ENCODE measurements at regions not wholly inside any gene's neighbourhood (a gene's known extent, or its start where the extent isn't known, plus 50 kb on each side); places are given as distances from the start of the nearest gene placed in this dataset.

DNA sequence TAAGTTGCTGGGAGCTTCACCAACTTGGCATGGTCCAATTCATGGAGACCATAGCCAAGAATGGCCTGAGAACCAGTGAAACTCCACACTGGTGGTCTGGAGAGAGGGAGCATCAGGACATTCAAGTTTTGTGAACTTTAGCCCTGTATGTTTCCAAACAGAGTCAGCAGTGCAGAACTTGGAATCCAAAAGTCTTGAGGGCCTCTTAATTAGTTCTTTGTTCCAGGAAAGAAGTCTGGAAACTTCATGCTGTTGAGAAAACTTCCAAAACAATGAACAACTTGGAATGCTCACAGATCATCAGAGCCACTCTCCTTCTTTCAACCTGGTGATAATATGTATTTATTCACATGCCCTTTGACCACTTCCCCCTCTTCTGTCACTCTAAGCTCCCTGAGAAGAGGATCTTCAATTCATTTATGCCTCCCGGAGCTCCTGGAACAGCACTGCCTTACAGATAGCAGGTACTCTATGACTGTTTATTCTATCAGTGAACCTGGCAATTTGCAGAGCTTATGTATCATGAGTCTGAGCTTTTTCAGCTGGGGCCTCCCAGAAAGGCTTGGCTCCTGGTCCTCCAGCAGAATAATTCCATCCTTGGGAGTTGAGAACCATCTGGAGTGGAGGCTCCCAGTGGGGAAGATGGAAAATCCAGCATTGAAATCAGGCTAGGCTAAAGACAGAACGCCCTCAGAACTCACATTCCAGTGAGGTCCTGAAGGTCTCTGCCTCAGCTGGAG lies 191.4 kb downstream of the KTN1 start:
- ChIA-PET POLR2A (no interaction called here), CTCF (no interaction called here)
- H3K27ac Mint-ChIP-seq (ENCODE audit: unreplicated experiment), result no peak overlapping the region
- DNase-seq, result no peak
- intact Hi-C loops (cut with micrococcal nuclease; ENCODE audit: unreplicated experiment), result no loop called here
- peaks cover 8% of the 10 kb centered on the region for H3K4me1 ChIP-seq
- no peaks in the 10 kb centered on the region for H3K27me3 ChIP-seq (replicated peaks; ENCODE audit: control insufficient read depth, insufficient read depth, low read length)
- H3K27me3 Mint-ChIP-seq (ENCODE audit: insufficient read depth, unreplicated experiment), result no peaks in the 10 kb centered on the region
- H3K9me3 Mint-ChIP-seq (ENCODE audit: unreplicated experiment), result no peaks in the 10 kb centered on the region
- no peaks in the 10 kb centered on the region for H3K9me3 ChIP-seq
- H3K36me3 ChIP-seq (ENCODE audit: control insufficient read depth, insufficient read depth, low read length), result no peaks in the 10 kb centered on the region
- no TSS peak for BruUV-seq (replicated peaks)
- TF ChIP-seq, protein P1, sequence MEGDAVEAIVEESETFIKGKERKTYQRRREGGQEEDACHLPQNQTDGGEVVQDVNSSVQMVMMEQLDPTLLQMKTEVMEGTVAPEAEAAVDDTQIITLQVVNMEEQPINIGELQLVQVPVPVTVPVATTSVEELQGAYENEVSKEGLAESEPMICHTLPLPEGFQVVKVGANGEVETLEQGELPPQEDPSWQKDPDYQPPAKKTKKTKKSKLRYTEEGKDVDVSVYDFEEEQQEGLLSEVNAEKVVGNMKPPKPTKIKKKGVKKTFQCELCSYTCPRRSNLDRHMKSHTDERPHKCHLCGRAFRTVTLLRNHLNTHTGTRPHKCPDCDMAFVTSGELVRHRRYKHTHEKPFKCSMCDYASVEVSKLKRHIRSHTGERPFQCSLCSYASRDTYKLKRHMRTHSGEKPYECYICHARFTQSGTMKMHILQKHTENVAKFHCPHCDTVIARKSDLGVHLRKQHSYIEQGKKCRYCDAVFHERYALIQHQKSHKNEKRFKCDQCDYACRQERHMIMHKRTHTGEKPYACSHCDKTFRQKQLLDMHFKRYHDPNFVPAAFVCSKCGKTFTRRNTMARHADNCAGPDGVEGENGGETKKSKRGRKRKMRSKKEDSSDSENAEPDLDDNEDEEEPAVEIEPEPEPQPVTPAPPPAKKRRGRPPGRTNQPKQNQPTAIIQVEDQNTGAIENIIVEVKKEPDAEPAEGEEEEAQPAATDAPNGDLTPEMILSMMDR (IDR thresholded peaks at IDR 0.05; ENCODE audit: insufficient read depth in 1 of 2, low read depth in 1 of 2, low read length in 1 of 2, severe bottlenecking in 1 of 2, unreplicated experiment in 1 of 2), result no peak
- no peak overlapping the region for H3K4me3 ChIP-seq (ENCODE audit: low read depth, low read length)
- peaks cover 14% of the 10 kb centered on the region for H3K4me1 Mint-ChIP-seq (ENCODE audit: low read depth, unreplicated experiment)
- H3K4me3 Mint-ChIP-seq (ENCODE audit: unreplicated experiment), result no peak overlapping the region
- H3K36me3 Mint-ChIP-seq (ENCODE audit: insufficient read depth, unreplicated experiment), result no peaks in the 10 kb centered on the region

DNA sequence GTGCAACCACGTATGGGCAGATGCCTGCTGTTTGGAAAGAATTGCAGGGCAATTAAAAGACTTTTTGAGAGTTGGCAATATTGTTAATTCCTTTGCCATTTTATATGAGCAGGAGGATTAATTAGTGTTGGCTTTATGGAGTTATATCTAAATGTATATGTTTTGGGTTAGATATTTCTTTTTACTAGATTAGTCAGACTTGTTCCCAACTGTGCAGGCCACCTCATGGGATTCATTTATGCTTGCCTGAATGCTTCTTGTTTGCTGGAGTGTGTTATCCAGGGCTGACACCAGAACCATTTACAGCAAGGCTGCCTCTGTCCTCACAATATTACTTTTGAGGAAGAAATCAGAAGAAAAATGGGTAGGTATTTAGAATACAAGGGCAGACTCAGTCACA lies 192.5 kb downstream of the KTN1 start:
- POLR2A ChIA-PET, result no interaction called here

DNA sequence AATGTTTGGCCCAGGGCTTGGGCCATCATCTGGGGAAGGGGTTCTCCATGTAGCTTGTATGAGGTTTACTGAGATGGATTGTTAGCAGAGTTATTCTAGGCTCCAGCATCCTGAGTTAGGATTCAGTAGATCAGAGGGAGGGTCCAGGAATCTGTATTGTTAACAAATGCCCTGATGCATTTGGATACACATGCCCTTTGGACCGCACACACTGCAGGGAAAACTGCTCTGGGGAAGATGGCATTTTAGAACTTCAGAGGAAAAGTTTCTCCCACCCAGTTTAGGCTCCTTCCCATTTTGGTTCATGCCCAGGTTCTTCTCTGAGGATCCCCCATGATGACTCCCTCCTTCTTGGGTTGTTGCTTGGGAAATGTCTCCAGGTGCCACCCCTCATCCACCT lies 193.3 kb downstream of the KTN1 start:
- ChIA-PET POLR2A (no interaction called here), CTCF (no interaction called here)
- no peak overlapping the region for H3K4me3 ChIP-seq (ENCODE audit: low read depth, low read length)
- Mint-ChIP-seq H3K27ac (ENCODE audit: unreplicated experiment) (no peak overlapping the region), H3K9me3 (ENCODE audit: unreplicated experiment) (no peaks in the 10 kb centered on the region), H3K4me3 (ENCODE audit: unreplicated experiment) (no peak overlapping the region), H3K4me1 (ENCODE audit: low read depth, unreplicated experiment) (peaks cover 14% of the 10 kb centered on the region), H3K36me3 (ENCODE audit: insufficient read depth, unreplicated experiment) (no peaks in the 10 kb centered on the region), H3K27me3 (ENCODE audit: insufficient read depth, unreplicated experiment) (no peaks in the 10 kb centered on the region)
- TF ChIP-seq, protein P1 (IDR thresholded peaks at IDR 0.05; ENCODE audit: insufficient read depth in 1 of 2, low read depth in 1 of 2, low read length in 1 of 2, severe bottlenecking in 1 of 2, unreplicated experiment in 1 of 2), result no peak
- peak in 1 of 2 experiments; percentile 10 for DNase-seq
- no peaks in the 10 kb centered on the region for H3K9me3 ChIP-seq
- peaks cover 8% of the 10 kb centered on the region for H3K4me1 ChIP-seq
- no TSS peak for BruUV-seq (replicated peaks)
- no peaks in the 10 kb centered on the region for H3K27me3 ChIP-seq (replicated peaks; ENCODE audit: control insufficient read depth, insufficient read depth, low read length)
- intact Hi-C loops (cut with micrococcal nuclease; ENCODE audit: unreplicated experiment), result no loop called here
- H3K36me3 ChIP-seq (ENCODE audit: control insufficient read depth, insufficient read depth, low read length), result no peaks in the 10 kb centered on the region

More for the DNA sequence above, 192.5 kb downstream of the KTN1 start:
- CTCF ChIA-PET, result no interaction called here
- H3K27ac Mint-ChIP-seq (ENCODE audit: unreplicated experiment), result no peak overlapping the region
- no peaks in the 10 kb centered on the region for H3K27me3 ChIP-seq (replicated peaks; ENCODE audit: control insufficient read depth, insufficient read depth, low read length)
- no peak overlapping the region for H3K4me3 ChIP-seq (ENCODE audit: low read depth, low read length)
- intact Hi-C loops (cut with micrococcal nuclease; ENCODE audit: unreplicated experiment), result no loop called here
- peaks cover 14% of the 10 kb centered on the region for H3K4me1 Mint-ChIP-seq (ENCODE audit: low read depth, unreplicated experiment)
- TF ChIP-seq, protein P1 (IDR thresholded peaks at IDR 0.05; ENCODE audit: insufficient read depth in 1 of 2, low read depth in 1 of 2, low read length in 1 of 2, severe bottlenecking in 1 of 2, unreplicated experiment in 1 of 2), result no peak
- DNase-seq, result no peak
- BruUV-seq (replicated peaks), result no TSS peak
- no peak overlapping the region for H3K4me3 Mint-ChIP-seq (ENCODE audit: unreplicated experiment)
- H3K36me3 Mint-ChIP-seq (ENCODE audit: insufficient read depth, unreplicated experiment), result no peaks in the 10 kb centered on the region
- H3K9me3 ChIP-seq, result no peaks in the 10 kb centered on the region
- H3K4me1 ChIP-seq, result peaks cover 8% of the 10 kb centered on the region
- H3K36me3 ChIP-seq (ENCODE audit: control insufficient read depth, insufficient read depth, low read length), result no peaks in the 10 kb centered on the region
- H3K27me3 Mint-ChIP-seq (ENCODE audit: insufficient read depth, unreplicated experiment), result no peaks in the 10 kb centered on the region
- no peaks in the 10 kb centered on the region for H3K9me3 Mint-ChIP-seq (ENCODE audit: unreplicated experiment)
